ENCODE measurements at regions not wholly inside any gene's neighbourhood (a gene's known extent, or its start where the extent isn't known, plus 50 kb on each side); places are given as distances from the start of the nearest gene placed in this dataset.

DNA sequence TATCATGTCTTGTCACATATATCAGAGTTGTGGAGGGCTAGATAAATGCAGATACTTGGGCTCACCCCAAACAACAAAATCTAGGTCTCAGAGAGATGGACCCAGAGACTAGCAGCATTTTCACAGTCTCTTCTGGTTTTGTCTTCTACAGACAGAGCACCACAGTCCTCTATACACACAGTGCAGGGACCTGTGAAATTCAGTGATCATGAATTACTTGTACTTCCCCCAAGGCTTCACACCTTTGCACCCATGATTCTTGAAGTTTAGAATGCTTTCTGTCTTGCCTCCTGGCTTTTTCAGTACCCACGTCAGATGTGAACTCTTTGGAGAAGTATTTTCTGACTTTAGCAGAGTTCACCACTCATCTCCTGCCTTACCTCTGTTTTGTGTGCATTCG lies 371.5 kb upstream of the PRR16 start:
- H3K4me3 ChIP-seq = no peak overlapping the region
- H3K4me1 ChIP-seq (replicated peaks in 1 of 2) = no peaks in the 10 kb centered on the region
- intact Hi-C loops (cut with DNase I) = no loop called here
- no peak overlapping the region for H3K27ac ChIP-seq
- no peaks in the 10 kb centered on the region for H3K27me3 ChIP-seq
- no peak for DNase-seq
- H3K36me3 ChIP-seq (replicated peaks in 1 of 2) = no peaks in the 10 kb centered on the region
- no peaks in the 10 kb centered on the region for H3K9me3 ChIP-seq (replicated peaks in 1 of 3)
- WGBS, 4 donors = 57 to 70% (median 62%) methylated on average over 2 of the region's 2 CpGs
- no peak for TF ChIP-seq POLR2A (IDR thresholded peaks at IDR 0.05)
- TF ChIP-seq, protein P1, sequence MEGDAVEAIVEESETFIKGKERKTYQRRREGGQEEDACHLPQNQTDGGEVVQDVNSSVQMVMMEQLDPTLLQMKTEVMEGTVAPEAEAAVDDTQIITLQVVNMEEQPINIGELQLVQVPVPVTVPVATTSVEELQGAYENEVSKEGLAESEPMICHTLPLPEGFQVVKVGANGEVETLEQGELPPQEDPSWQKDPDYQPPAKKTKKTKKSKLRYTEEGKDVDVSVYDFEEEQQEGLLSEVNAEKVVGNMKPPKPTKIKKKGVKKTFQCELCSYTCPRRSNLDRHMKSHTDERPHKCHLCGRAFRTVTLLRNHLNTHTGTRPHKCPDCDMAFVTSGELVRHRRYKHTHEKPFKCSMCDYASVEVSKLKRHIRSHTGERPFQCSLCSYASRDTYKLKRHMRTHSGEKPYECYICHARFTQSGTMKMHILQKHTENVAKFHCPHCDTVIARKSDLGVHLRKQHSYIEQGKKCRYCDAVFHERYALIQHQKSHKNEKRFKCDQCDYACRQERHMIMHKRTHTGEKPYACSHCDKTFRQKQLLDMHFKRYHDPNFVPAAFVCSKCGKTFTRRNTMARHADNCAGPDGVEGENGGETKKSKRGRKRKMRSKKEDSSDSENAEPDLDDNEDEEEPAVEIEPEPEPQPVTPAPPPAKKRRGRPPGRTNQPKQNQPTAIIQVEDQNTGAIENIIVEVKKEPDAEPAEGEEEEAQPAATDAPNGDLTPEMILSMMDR (IDR thresholded peaks at IDR 0.05) = no peak

DNA sequence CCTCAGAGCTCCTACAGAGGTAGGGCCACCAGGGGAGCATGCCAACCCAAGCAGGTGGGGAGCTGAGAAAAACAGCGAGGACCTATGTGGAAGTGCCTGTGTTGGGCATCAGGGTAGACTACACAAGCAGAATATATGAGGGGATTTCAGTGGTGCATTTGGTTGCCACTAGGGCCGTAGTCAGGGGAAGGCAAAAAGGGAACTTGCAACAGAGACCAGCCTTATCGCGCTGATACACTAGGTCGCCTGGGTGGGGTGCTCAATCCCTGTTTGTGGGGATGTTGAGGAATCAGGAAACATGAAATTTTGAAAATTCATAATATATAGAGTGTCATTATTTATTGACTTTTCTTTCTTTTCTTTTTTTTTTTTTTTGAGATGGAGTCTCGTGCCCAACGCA lies 370.9 kb upstream of the PRR16 start:
- H3K9me3 ChIP-seq (replicated peaks in 1 of 3) = no peaks in the 10 kb centered on the region
- WGBS, 4 donors = 71 to 81% (median 76%) methylated on average over 7 of the region's 7 CpGs

DNA sequence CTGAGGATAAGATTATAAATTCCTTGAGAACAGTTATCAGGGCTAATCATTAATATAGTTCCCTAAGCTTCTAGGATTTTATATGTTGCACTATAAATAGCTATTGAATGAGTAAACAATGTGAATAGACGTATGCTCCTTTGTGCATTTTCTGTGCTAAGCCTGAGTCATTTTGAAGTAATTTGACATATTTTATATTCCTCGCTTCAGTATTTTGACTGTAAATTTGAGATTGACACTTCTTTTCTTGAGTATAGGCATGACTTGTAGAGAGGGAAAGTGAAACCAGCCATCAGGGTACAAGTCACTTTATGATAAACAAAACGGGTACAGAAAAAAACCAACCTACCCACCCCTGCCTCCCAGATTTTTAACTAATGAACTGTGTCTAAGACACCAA lies 367.7 kb upstream of the PRR16 start:
- H3K9me3 ChIP-seq (replicated peaks in 1 of 3) = no peaks in the 10 kb centered on the region
- TF ChIP-seq, protein P1 (IDR thresholded peaks at IDR 0.05) = no peak
- TF ChIP-seq POLR2A (IDR thresholded peaks at IDR 0.05) = no peak
- H3K4me1 ChIP-seq (replicated peaks in 1 of 2) = no peaks in the 10 kb centered on the region
- intact Hi-C loops (cut with DNase I) = no loop called here
- no peak for DNase-seq
- peak overlapping the region in 1 of 4 donors; percentile 20 for H3K4me3 ChIP-seq
- WGBS, 4 donors = 33 to 44% (median 40%) methylated on average over 3 of the region's 3 CpGs
- no peak overlapping the region for H3K27ac ChIP-seq
- H3K36me3 ChIP-seq (replicated peaks in 1 of 2) = no peaks in the 10 kb centered on the region
- no peaks in the 10 kb centered on the region for H3K27me3 ChIP-seq

More for the DNA sequence above, 370.9 kb upstream of the PRR16 start:
- H3K4me3 ChIP-seq = no peak overlapping the region
- no peak for TF ChIP-seq POLR2A (IDR thresholded peaks at IDR 0.05)
- TF ChIP-seq, protein P1 (IDR thresholded peaks at IDR 0.05) = peak in 1 of 6 experiments; percentile 11
- peak in 1 of 7 donors; percentile 3 for DNase-seq
- no peaks in the 10 kb centered on the region for H3K36me3 ChIP-seq (replicated peaks in 1 of 2)
- no peaks in the 10 kb centered on the region for H3K27me3 ChIP-seq
- no peaks in the 10 kb centered on the region for H3K4me1 ChIP-seq (replicated peaks in 1 of 2)
- intact Hi-C loops (cut with DNase I) = no loop called here
- no peak overlapping the region for H3K27ac ChIP-seq

DNA sequence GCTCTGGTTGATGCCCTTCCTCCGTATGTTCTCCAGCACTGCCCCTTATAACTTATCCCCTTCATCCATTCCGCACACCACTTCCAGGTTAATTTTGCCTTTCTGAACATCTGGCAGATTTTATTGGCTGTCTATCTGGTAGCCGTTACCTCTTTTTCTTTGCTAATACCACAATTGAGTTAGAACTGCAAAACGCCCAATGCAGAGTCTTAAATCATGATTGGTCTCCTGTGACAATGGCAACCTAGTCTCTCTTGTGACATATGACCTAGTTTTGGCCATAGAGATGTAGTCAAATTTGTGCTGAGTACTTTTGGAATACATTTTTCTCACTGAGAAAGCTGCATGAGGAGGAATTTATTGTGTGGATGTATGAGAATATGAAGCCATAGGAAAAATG lies 365.7 kb upstream of the PRR16 start:
- Histone ChIP-seq H3K4me1 (replicated peaks in 1 of 2) (no peaks in the 10 kb centered on the region), H3K9me3 (replicated peaks in 1 of 3) (no peaks in the 10 kb centered on the region), H3K36me3 (replicated peaks in 1 of 2) (no peaks in the 10 kb centered on the region), H3K27me3 (no peaks in the 10 kb centered on the region), H3K27ac (no peak overlapping the region), H3K4me3 (no peak overlapping the region)
- TF ChIP-seq, protein P1 (IDR thresholded peaks at IDR 0.05) = no peak
- no peak for TF ChIP-seq POLR2A (IDR thresholded peaks at IDR 0.05)
- no peak for DNase-seq
- WGBS, 4 donors = 63 to 80% (median 72%) methylated on average over 4 of the region's 4 CpGs
- intact Hi-C loops (cut with DNase I) = no loop called here
